ENCODE measurements at regions not wholly inside any gene's neighbourhood (a gene's known extent, or its start where the extent isn't known, plus 50 kb on each side); places are given as distances from the start of the nearest gene placed in this dataset.
"Not testable (repeated sequence)": the region's sequence is repeated elsewhere in the genome, so short reads cannot be mapped to it uniquely, and the experiment has no call there.

GRCh38 chr5:21315376-21315775 is 1327.4 kb upstream of the CDH18 start:
- TF ChIP-seq CTCF (IDR thresholded peaks at IDR 0.05; ENCODE audit: low read length); EZH2 (optimal IDR thresholded peaks at IDR 0.05; ENCODE audit: low read depth, low read length): not testable (repeated sequence)

All from MM.1S (cell line).